Thymus (tissue), 11 donors: ENCODE measurements at regions not wholly inside any gene's neighbourhood (a gene's known extent, or its start where the extent isn't known, plus 50 kb on each side); places are given as distances from the start of the nearest gene placed in this dataset.

Source experiments
- DNase-seq, 9 donors: peaks; one replicate each; pipeline ENCODE4 v3.0.0-alpha.2; 2013; ENCODE audit warnings: low spot score in 9 of 9, low read depth in 6 of 9, missing footprints in 1 of 9
- H3K27ac ChIP-seq, 2 donors: one replicate each; pipeline ENCODE4 v1.5.1; 2013; ENCODE audit warnings: control low read depth in 1 of 2, low read depth in 1 of 2, low read length in 1 of 2, mild to moderate bottlenecking in 1 of 2, moderate library complexity in 1 of 2
- H3K27me3 ChIP-seq, 2 donors: one replicate each; pipeline ENCODE4 v1.5.1; 2013; ENCODE audit warnings: low read length in 1 of 2; ENCODE audit not compliant: control insufficient read depth in 2 of 2, insufficient read depth in 1 of 2
- H3K36me3 ChIP-seq, 2 donors: one replicate each; pipeline ENCODE4 v1.5.1; 2013; ENCODE audit warnings: low read length in 1 of 2, mild to moderate bottlenecking in 1 of 2, moderate library complexity in 1 of 2; ENCODE audit not compliant: control insufficient read depth in 2 of 2, insufficient read depth in 2 of 2
- H3K4me1 ChIP-seq, 2 donors: one replicate each; pipeline ENCODE4 v1.5.1; 2013; ENCODE audit warnings: low read length in 2 of 2; ENCODE audit not compliant: control insufficient read depth in 2 of 2, insufficient read depth in 2 of 2
- H3K4me3 ChIP-seq, 2 donors: one replicate each; pipeline ENCODE4 v1.5.1; 2013; ENCODE audit warnings: low read length in 2 of 2, control low read depth in 1 of 2, mild to moderate bottlenecking in 1 of 2
- H3K9me3 ChIP-seq, 2 donors: one replicate each; pipeline ENCODE4 v1.5.1; 2013; ENCODE audit warnings: low read length in 1 of 2, mild to moderate bottlenecking in 1 of 2; ENCODE audit not compliant: control insufficient read depth in 2 of 2, insufficient read depth in 1 of 2
- WGBS: extraction: QIAGEN DNeasy Blood & Tissue Kit; methylation state at CpG from one replicate; pipeline ENCODE4 v1.1.7; 2013; 5-methylcytosine and 5-hydroxymethylcytosine counted together
- donor health status: healthy.

DNA sequence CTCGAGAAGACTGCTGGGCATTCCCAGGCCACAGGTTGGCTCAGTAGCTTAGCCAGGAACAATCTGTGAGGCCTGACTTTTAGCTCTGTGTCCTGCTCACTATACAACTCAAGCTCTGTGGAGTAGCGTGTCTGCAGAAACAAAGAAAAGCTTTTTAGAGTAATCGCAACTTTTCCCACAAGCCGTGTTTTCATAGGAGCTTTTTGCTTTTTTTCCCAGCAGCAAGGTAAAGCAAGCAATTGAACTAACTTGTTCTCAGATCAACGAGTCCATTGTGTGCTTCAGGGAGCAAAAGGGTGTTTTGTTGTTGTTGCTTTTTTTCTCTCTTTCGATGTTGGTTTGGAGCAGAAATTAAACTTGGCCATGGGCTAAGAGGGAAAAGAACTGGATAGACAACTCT, 97.3 kb upstream of the BCL2L14 start:
- no peak for DNase-seq
- Histone ChIP-seq H3K27ac (no peak overlapping the region), H3K36me3 (no peaks in the 10 kb centered on the region), H3K4me3 (no peak overlapping the region), H3K27me3 (no peaks in the 10 kb centered on the region), H3K4me1 (no peaks in the 10 kb centered on the region), H3K9me3 (peaks cover 0 to 3% of the 10 kb centered on the region in 2 donors)
- WGBS, result 95% methylated on average over 6 of the region's 6 CpGs

DNA sequence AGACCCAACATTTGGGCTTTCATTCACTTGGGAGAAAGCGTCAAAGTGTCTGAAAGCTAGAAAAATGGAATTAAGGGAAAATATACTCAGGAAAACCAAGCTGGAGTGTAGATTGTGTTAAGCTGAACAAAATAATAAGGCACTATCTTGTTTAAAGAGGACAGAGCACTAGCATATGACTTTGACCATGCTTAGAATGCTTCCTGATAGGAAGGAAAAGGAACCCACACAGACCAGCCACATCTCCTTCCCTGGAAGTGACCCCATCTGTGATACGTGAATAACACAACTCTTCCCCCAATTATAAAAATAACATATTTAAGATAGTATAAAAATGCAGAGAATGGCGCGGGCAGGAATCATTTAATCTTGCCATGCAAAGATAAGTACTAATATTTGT, 94.7 kb upstream of the BCL2L14 start:
- H3K27me3 ChIP-seq, result no peaks in the 10 kb centered on the region
- H3K9me3 ChIP-seq, result peaks cover 0 to 3% of the 10 kb centered on the region in 2 donors
- DNase-seq, result no peak
- H3K36me3 ChIP-seq, result no peaks in the 10 kb centered on the region
- H3K4me3 ChIP-seq, result no peak overlapping the region
- peaks cover 0 to 3% of the 10 kb centered on the region in 2 donors for H3K4me1 ChIP-seq
- no peak overlapping the region for H3K27ac ChIP-seq
- WGBS, result 73% methylated on average over 4 of the region's 4 CpGs

DNA sequence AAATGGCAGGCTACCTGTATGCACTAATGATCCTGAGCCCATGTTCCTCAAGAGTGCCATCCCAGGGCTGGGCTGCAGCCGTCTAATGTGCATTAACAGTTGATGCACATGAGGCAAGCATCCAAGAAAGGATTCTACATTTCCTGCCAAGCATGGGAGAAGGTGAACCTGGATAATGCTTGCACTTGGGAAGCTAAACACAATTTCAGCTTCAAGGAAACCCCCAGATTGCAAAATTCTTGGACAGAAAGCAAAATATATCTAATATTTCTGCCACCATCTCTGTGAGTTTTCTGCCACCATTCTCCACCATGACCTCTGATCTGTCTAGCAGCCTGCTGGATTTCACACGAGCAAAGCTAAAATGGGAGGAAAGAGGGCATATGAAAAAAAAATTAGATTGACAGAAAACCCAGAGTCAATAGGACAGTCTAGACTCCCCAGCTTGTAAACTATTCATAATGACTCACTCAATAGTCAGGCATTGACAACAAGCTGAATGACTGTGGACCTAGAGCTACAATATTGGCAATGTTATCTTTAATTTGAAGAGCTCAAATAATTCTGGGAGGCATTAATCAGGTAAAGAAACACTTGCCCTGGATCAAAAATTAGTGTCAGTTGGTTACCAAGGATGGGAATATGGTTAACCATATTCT, 91.9 kb upstream of the BCL2L14 start:
- Histone ChIP-seq H3K27ac (no peak overlapping the region), H3K9me3 (peaks cover 0 to 3% of the 10 kb centered on the region in 2 donors), H3K4me1 (peaks cover 4 to 8% of the 10 kb centered on the region in 2 donors), H3K27me3 (no peaks in the 10 kb centered on the region), H3K36me3 (no peaks in the 10 kb centered on the region), H3K4me3 (no peak overlapping the region)
- DNase-seq, result no peak
- WGBS, result 90% methylated on average over 2 of the region's 2 CpGs

DNA sequence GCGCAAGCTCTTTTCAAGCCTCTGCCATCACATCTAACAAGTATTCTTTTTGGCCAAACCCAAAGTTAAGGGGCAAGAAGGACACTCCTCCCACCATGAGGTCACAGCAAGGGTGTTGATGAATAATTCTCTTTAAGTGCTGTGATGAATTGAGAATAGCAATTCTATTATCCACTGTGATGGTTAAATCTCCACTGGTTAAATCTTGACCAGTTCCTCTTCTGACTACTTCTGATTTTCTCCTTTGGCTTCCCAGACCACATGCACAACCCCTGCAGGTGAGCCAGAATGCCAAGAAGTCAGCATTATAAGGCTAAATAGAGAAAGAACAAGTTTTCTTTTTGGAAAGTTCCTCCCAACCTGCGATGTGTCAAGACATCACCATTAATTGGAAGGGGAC, 90.6 kb upstream of the BCL2L14 start:
- Histone ChIP-seq H3K27me3 (no peaks in the 10 kb centered on the region), H3K9me3 (peaks cover 0 to 3% of the 10 kb centered on the region in 2 donors), H3K4me3 (no peak overlapping the region), H3K27ac (no peak overlapping the region), H3K4me1 (peaks cover 4 to 8% of the 10 kb centered on the region in 2 donors), H3K36me3 (no peaks in the 10 kb centered on the region)
- whole genome bisulfite sequencing, result 94% methylated on average over 2 of the region's 2 CpGs
- DNase-seq, result no peak

DNA sequence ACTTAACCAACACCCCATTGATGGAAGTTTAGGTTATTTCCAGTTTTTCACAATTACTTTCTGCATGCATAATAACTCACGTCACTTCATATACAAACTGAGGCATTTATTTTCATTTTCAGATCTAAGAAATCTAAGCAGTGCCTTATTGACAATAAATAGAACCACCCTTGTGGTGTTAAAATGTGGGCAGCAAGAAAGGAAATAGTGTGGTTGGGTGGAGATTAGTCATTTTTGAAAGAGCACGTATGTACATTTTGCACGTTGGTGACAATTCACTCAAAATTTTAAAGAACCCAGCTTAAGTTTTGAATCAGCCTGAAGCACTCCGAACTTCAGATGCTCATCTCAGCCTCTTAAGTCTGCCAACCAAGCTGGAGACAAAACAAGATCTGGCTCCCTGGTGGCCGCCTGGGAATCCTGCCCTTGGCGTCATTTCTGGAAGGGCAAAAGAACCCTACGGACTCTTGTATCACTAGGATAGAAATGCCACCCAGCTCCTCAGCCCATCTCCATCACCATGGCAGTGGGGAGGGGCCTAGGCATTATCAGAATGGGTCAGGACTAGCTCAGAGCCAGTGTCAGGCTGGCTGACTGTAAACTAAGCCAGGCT, 89.5 kb upstream of the BCL2L14 start:
- no peaks in the 10 kb centered on the region for H3K36me3 ChIP-seq
- H3K9me3 ChIP-seq, result peaks cover 0 to 3% of the 10 kb centered on the region in 2 donors
- no peaks in the 10 kb centered on the region for H3K27me3 ChIP-seq
- H3K4me1 ChIP-seq, result peaks cover 4 to 8% of the 10 kb centered on the region in 2 donors
- H3K4me3 ChIP-seq, result no peak overlapping the region
- H3K27ac ChIP-seq, result peak overlapping the region in 1 of 2 donors; percentile 52
- WGBS, result 42% methylated on average over 7 of the region's 7 CpGs
- DNase-seq, result peak in 5 of 9 donors; percentile 21 to 70 (median 25)

DNA sequence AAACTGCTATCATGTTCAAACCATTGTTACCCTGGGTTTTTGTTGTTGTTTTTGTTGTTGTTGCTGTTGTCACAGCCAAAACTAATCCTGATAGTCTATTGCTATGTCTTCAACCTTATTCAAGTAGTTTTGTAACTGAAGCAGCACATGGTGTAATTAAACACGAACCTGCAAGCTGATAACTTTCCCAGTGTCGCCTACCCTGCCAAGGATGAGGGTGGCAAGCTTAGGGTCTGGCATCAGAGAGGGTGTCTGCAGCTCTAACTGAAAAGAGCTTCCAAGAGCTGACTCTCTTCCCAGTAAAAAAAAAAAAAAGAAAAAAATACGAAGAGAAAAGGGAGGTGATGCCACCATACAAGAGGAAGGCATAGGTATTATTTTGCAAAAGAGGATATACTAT, 86.3 kb upstream of the BCL2L14 start:
- Histone ChIP-seq H3K27ac (no peak overlapping the region), H3K4me1 (peaks cover 4 to 8% of the 10 kb centered on the region in 2 donors), H3K36me3 (no peaks in the 10 kb centered on the region), H3K4me3 (no peak overlapping the region), H3K9me3 (no peaks in the 10 kb centered on the region), H3K27me3 (no peaks in the 10 kb centered on the region)
- DNase-seq, result no peak
- 99% methylated on average over 3 of the region's 3 CpGs for WGBS

DNA sequence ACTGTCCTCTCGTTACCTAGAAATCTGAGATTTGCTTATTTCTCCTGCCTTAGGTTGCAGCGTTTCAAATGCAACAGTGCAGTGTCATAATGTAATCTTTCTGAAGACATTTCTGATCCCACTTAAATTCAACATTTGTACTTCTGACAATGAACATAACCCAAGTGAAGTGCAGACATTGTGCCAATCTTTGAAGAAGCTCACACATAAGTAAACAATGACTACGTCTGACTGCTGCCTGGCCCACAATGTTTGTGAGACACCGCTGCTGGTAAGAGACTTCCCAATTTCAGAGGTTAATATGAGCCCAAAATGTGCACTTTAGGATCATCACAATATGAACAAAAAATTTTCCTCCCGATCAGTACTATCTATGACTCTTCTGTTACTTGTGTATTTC, 84.6 kb upstream of the BCL2L14 start:
- no peak overlapping the region for H3K4me3 ChIP-seq
- no peak for DNase-seq
- no peak overlapping the region for H3K27ac ChIP-seq
- H3K9me3 ChIP-seq, result no peaks in the 10 kb centered on the region
- WGBS, result 95% methylated on average over 5 of the region's 5 CpGs
- H3K27me3 ChIP-seq, result no peaks in the 10 kb centered on the region
- peaks cover 4 to 5% of the 10 kb centered on the region in 2 donors for H3K4me1 ChIP-seq
- no peaks in the 10 kb centered on the region for H3K36me3 ChIP-seq

DNA sequence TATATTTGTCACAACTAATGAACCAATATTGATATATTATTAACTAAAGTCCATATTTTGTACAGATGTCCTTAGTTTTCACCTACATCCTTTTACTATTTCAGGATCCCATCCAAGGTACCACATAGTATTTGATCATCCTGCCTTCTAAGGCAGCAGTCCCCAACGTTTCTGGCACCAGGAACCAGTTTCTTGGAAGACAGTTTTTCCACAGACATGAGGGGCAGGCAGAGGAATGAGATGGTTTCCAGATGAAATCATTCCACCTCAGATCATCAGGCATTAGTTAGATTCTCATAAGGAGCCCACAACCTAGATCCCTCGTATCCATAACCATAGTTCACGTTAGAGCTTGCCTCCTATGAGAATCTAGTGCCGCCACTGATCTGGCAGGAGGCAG, 82.8 kb upstream of the BCL2L14 start:
- no peaks in the 10 kb centered on the region for H3K36me3 ChIP-seq
- H3K4me1 ChIP-seq, result no peaks in the 10 kb centered on the region
- no peaks in the 10 kb centered on the region for H3K27me3 ChIP-seq
- H3K9me3 ChIP-seq, result no peaks in the 10 kb centered on the region
- no peak overlapping the region for H3K27ac ChIP-seq
- 97% methylated on average over 4 of the region's 4 CpGs for WGBS
- DNase-seq, result no peak
- no peak overlapping the region for H3K4me3 ChIP-seq

DNA sequence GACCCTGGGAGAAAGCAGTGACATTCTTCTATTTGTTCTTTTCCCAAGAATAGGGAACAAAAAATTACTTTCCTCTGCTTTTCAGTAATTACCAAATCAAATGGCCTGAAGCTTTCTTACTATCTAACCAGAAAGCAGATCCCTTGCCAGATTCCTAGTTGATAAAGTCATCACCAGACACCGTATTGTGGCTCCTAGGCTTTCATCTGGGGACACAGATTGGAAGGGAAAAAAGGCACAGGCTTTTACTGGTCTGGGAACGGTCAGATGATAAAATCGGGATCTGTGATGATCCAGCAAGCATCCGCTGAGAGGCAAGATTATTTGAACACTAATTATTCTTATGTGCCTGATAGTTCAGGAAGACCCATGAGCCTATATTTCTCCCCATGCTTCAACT, 79.1 kb upstream of the BCL2L14 start:
- H3K36me3 ChIP-seq, result no peaks in the 10 kb centered on the region
- H3K27me3 ChIP-seq, result no peaks in the 10 kb centered on the region
- H3K4me3 ChIP-seq, result no peak overlapping the region
- 97% methylated on average over 4 of the region's 4 CpGs for WGBS
- no peaks in the 10 kb centered on the region for H3K9me3 ChIP-seq
- no peak for DNase-seq
- no peak overlapping the region for H3K27ac ChIP-seq
- H3K4me1 ChIP-seq, result no peaks in the 10 kb centered on the region
